NCI-H2196 (cell line): ENCODE measurements at regions not wholly inside any gene's neighbourhood (a gene's known extent, or its start where the extent isn't known, plus 50 kb on each side); places are given as distances from the start of the nearest gene placed in this dataset.

Experiments
- DNase-seq: peaks from one replicate; lab custom pipeline; 2025; ENCODE audit not compliant: unreplicated experiment; lab: John Stamatoyannopoulos, UW

GRCh38 chr2:53452400-53452799, 315.2 kb upstream of the CHAC2 start:
- no peak for DNase-seq

- DNase-seq, result peak; percentile 53
Observed at GRCh38 chr2:53450923-53451322, 316.7 kb upstream of the CHAC2 start.

GRCh38 chr2:53448591-53448990, 319.0 kb upstream of the CHAC2 start:
- no peak for DNase-seq

GRCh38 chr2:53448086-53448485, 319.5 kb upstream of the CHAC2 start:
- no peak for DNase-seq

- DNase-seq, result no peak
Observed at GRCh38 chr2:53445383-53446070, 322.1 kb upstream of the CHAC2 start.

GRCh38 chr2:53442783-53443182, 324.8 kb upstream of the CHAC2 start:
- DNase-seq, result no peak

GRCh38 chr2:53442093-53442492, 325.5 kb upstream of the CHAC2 start:
- DNase-seq, result no peak

- no peak for DNase-seq
Observed at GRCh38 chr2:53438692-53439091, 328.9 kb upstream of the CHAC2 start.

GRCh38 chr2:53438100-53438499, 329.5 kb upstream of the CHAC2 start:
- DNase-seq, result no peak

- no peak for DNase-seq
Observed at GRCh38 chr2:53437371-53437770, 330.2 kb upstream of the CHAC2 start.

GRCh38 chr2:53436882-53437281, 330.7 kb upstream of the CHAC2 start:
- DNase-seq, result no peak

- DNase-seq, result no peak
Observed at GRCh38 chr2:53435610-53436009, 332.0 kb upstream of the CHAC2 start.

GRCh38 chr2:53434466-53434865, 333.1 kb upstream of the CHAC2 start:
- no peak for DNase-seq

GRCh38 chr2:53432936-53433335, 334.7 kb upstream of the CHAC2 start:
- DNase-seq, result no peak

- no peak for DNase-seq
Observed at GRCh38 chr2:53429901-53430300, 337.7 kb upstream of the CHAC2 start.

GRCh38 chr2:53424902-53425301, 342.7 kb upstream of the CHAC2 start:
- DNase-seq, result no peak

GRCh38 chr2:53423465-53423864, 344.1 kb upstream of the CHAC2 start:
- no peak for DNase-seq

- DNase-seq, result no peak
Observed at GRCh38 chr2:53422979-53423378, 344.6 kb upstream of the CHAC2 start.

GRCh38 chr2:53417385-53417784, 350.2 kb upstream of the CHAC2 start:
- no peak for DNase-seq

GRCh38 chr2:53407363-53408080, 360.1 kb upstream of the CHAC2 start:
- no peak for DNase-seq

GRCh38 chr2:53403792-53404413, 363.7 kb upstream of the CHAC2 start:
- DNase-seq, result no peak

GRCh38 chr2:53397085-53397484, 370.5 kb upstream of the CHAC2 start:
- no peak for DNase-seq
